WTC11 (cell line): ENCODE measurements at regions not wholly inside any gene's neighbourhood (a gene's known extent, or its start where the extent isn't known, plus 50 kb on each side); places are given as distances from the start of the nearest gene placed in this dataset.

Source experiments
- ATF2 ChIP-seq: sonication (generic); formaldehyde crosslinking; IDR thresholded peaks from 2 replicates; pipeline ENCODE4 v1.8.1; 2022; ENCODE audit warnings: low read depth, missing genetic modification reagents, borderline replicate concordance
- CTCF ChIP-seq: fragments of 200-600 bp; IDR thresholded peaks from 2 replicates; pipeline ENCODE4 v1.8.0; 2022; ENCODE audit warnings: antibody characterized with exemption
- ERG ChIP-seq: fragments of 250-450 bp; sonication (Bioruptor Pico); IDR thresholded peaks from 2 replicates; pipeline ENCODE4 v1.8.0; 2021; ENCODE audit warnings: mild to moderate bottlenecking
- IRF2 ChIP-seq: sonication (generic); formaldehyde crosslinking; IDR thresholded peaks from 2 replicates; pipeline ENCODE4 v1.8.0; 2022; ENCODE audit warnings: low read depth, missing genetic modification reagents, borderline replicate concordance
- JUN ChIP-seq: sonication (generic); formaldehyde crosslinking; IDR thresholded peaks from 2 replicates; pipeline ENCODE4 v1.8.0; 2023; ENCODE audit warnings: mild to moderate bottlenecking, missing genetic modification reagents
- PREB ChIP-seq: sonication (generic); formaldehyde crosslinking; IDR thresholded peaks from 2 replicates; pipeline ENCODE4 v1.8.1; 2022; ENCODE audit warnings: mild to moderate bottlenecking, missing genetic modification reagents, moderate library complexity, borderline replicate concordance
- SP1 ChIP-seq: sonication (generic); formaldehyde crosslinking; conservative IDR thresholded peaks from 2 replicates; pipeline ENCODE4 v1.8.1; 2022; ENCODE audit warnings: missing genetic modification reagents
- TF ChIP-seq, protein P1 (sequence below): sonication (generic); formaldehyde crosslinking; IDR thresholded peaks from 2 replicates; pipeline ENCODE4 v1.8.0; 2022; ENCODE audit warnings: mild to moderate bottlenecking, missing genetic modification reagents

- TF ChIP-seq PREB (CRISPR knock-in tag): no peak
- TF ChIP-seq CTCF: no peak
- TF ChIP-seq IRF2 (CRISPR knock-in tag): no peak
- TF ChIP-seq, protein P1, sequence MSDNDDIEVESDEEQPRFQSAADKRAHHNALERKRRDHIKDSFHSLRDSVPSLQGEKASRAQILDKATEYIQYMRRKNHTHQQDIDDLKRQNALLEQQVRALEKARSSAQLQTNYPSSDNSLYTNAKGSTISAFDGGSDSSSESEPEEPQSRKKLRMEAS (CRISPR knock-in tag): no peak
- TF ChIP-seq SP1: no peak
- TF ChIP-seq ERG (CRISPR knock-in tag): no peak
- no peak for TF ChIP-seq JUN (CRISPR knock-in tag)
- no peak for TF ChIP-seq ATF2 (CRISPR knock-in tag)
Measured at GRCh38 chr20:56716806-56717205, 87.7 kb downstream of the TFAP2C start.
